HL-60 (cell line): ENCODE measurements at regions not wholly inside any gene's neighbourhood (a gene's known extent, or its start where the extent isn't known, plus 50 kb on each side); places are given as distances from the start of the nearest gene placed in this dataset.

Source experiments
- DNase-seq, 2 experiments: peaks; one replicate each; pipeline ENCODE4 v3.0.0-alpha.2; 2010 to 2020; ENCODE audit warnings: low read depth in 1 of 2, low spot score in 1 of 2
- H3K27ac ChIP-seq: fragments of 250-450 bp; sonication (Bioruptor Pico); replicated peaks from 2 replicates; pipeline ENCODE4 v1.5.1; 2020; ENCODE audit warnings: mild to moderate bottlenecking, moderate library complexity
- H3K27me3 ChIP-seq: fragments of 250-450 bp; sonication (Bioruptor Pico); 2 replicates; pipeline ENCODE4 v1.5.1; 2021; ENCODE audit warnings: mild to moderate bottlenecking, moderate library complexity; ENCODE audit not compliant: insufficient read depth, poor library complexity, severe bottlenecking
- H3K4me3 ChIP-seq: replicated peaks from 2 replicates; pipeline ENCODE4 v1.5.1; 2011; ENCODE audit warnings: mild to moderate bottlenecking, control low read depth, low read length; ENCODE audit not compliant: insufficient read depth
- CTCF ChIP-seq: IDR thresholded peaks from one replicate; pipeline ENCODE4 v1.5.1; 2011; ENCODE audit warnings: low read length, control low read depth, inconsistent platforms; ENCODE audit not compliant: insufficient read depth
- GABPA ChIP-seq: IDR thresholded peaks from 2 replicates; pipeline ENCODE4 v1.6.1; 2012; ENCODE audit warnings: low read depth
- POLR2AphosphoS5 ChIP-seq: IDR thresholded peaks from 2 replicates; pipeline ENCODE4 v1.6.1; 2012; ENCODE audit warnings: low read depth
- REST ChIP-seq: IDR thresholded peaks from 2 replicates; pipeline ENCODE4 v1.6.1; 2012; ENCODE audit warnings: low read depth; ENCODE audit not compliant: insufficient replicate concordance
- SPI1 ChIP-seq: IDR thresholded peaks from 2 replicates; pipeline ENCODE4 v1.6.1; 2012; ENCODE audit warnings: low read depth, mild to moderate bottlenecking, borderline replicate concordance

- DNase-seq, result no peak
- H3K27ac ChIP-seq, result no peak overlapping the region
- TF ChIP-seq GABPA, result no peak
- TF ChIP-seq SPI1, result no peak
- no peak for TF ChIP-seq POLR2AphosphoS5
- TF ChIP-seq REST, result no peak
- no peak for TF ChIP-seq CTCF
- no peak overlapping the region for H3K4me3 ChIP-seq
- H3K27me3 ChIP-seq, result no peaks in the 10 kb centered on the region
These were observed 794.0 kb upstream of the COX7C start for GRCh38 chr5:85823462-85824426.

- H3K27me3 ChIP-seq, result no peaks in the 10 kb centered on the region
- no peak overlapping the region for H3K27ac ChIP-seq
- DNase-seq, result no peak
- no peak for TF ChIP-seq GABPA
- TF ChIP-seq SPI1, result no peak
- no peak for TF ChIP-seq POLR2AphosphoS5
- no peak for TF ChIP-seq REST
- no peak overlapping the region for H3K4me3 ChIP-seq
These were observed 779.0 kb upstream of the COX7C start for GRCh38 chr5:85838781-85839180.

GRCh38 chr5:85841653-85842052 is 776.1 kb upstream of the COX7C start:
- TF ChIP-seq SPI1 (no peak), REST (no peak), GABPA (no peak), CTCF (no peak), POLR2AphosphoS5 (no peak)
- DNase-seq, result no peak

More at GRCh38 chr5:85841653-85842052, 776.1 kb upstream of the COX7C start:
- no peak overlapping the region for H3K4me3 ChIP-seq
- H3K27ac ChIP-seq, result no peak overlapping the region
- H3K27me3 ChIP-seq, result no peaks in the 10 kb centered on the region
